ENCODE measurements at regions not wholly inside any gene's neighbourhood (a gene's known extent, or its start where the extent isn't known, plus 50 kb on each side); places are given as distances from the start of the nearest gene placed in this dataset.

DNA sequence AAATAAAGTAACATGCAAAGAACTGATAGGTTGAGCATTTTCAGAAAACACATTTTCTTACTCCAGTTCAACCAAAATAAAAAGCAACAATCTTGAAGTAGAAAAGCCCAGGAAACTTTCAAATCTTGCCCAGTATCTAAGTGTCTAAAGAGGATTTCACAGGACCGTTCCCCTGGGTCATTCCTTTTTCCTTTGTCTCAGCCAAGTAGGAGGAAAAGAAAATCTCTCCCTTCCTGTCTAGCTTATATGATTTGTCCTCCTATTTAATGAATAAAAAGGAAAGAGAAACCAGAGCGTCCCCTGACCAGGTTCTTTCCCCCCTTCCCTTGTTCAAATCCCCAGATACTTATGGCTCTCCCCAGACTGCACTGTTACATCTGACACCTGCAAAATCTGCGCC lies 248.0 kb downstream of the KCTD12 start:
- no peak for FAIRE-seq
- peak in 1 of 5 donors; percentile 30 for DNase-seq
- no peaks in the 10 kb centered on the region for H3K9me3 ChIP-seq (ENCODE audit: control insufficient read depth in 2 of 3, insufficient read depth in 1 of 3, low read length in 3 of 3)
- no peaks in the 10 kb centered on the region for H3K36me3 ChIP-seq (ENCODE audit: control insufficient read depth in 2 of 3, insufficient read depth in 3 of 3, low read length in 3 of 3)
- H3K27ac ChIP-seq (ENCODE audit: low read depth in 2 of 2, low read length in 2 of 2) = no peak overlapping the region
- H3K27me3 ChIP-seq (ENCODE audit: control insufficient read depth, insufficient read depth, low read length) = no peaks in the 10 kb centered on the region
- no peaks in the 10 kb centered on the region for H3K4me1 ChIP-seq (ENCODE audit: control insufficient read depth in 2 of 3, insufficient read depth in 2 of 3, low read depth in 1 of 3, low read length in 3 of 3)
- no peak overlapping the region for H3K9ac ChIP-seq (ENCODE audit: low read length in 3 of 3)
- intact Hi-C loops (cut with DNase I) = no loop called here
- H3K4me3 ChIP-seq (ENCODE audit: low read length in 3 of 3) = no peak overlapping the region
- TF ChIP-seq, protein P1, sequence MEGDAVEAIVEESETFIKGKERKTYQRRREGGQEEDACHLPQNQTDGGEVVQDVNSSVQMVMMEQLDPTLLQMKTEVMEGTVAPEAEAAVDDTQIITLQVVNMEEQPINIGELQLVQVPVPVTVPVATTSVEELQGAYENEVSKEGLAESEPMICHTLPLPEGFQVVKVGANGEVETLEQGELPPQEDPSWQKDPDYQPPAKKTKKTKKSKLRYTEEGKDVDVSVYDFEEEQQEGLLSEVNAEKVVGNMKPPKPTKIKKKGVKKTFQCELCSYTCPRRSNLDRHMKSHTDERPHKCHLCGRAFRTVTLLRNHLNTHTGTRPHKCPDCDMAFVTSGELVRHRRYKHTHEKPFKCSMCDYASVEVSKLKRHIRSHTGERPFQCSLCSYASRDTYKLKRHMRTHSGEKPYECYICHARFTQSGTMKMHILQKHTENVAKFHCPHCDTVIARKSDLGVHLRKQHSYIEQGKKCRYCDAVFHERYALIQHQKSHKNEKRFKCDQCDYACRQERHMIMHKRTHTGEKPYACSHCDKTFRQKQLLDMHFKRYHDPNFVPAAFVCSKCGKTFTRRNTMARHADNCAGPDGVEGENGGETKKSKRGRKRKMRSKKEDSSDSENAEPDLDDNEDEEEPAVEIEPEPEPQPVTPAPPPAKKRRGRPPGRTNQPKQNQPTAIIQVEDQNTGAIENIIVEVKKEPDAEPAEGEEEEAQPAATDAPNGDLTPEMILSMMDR (IDR thresholded peaks at IDR 0.05; ENCODE audit: borderline replicate concordance, extremely low read depth, insufficient read depth) = no peak

DNA sequence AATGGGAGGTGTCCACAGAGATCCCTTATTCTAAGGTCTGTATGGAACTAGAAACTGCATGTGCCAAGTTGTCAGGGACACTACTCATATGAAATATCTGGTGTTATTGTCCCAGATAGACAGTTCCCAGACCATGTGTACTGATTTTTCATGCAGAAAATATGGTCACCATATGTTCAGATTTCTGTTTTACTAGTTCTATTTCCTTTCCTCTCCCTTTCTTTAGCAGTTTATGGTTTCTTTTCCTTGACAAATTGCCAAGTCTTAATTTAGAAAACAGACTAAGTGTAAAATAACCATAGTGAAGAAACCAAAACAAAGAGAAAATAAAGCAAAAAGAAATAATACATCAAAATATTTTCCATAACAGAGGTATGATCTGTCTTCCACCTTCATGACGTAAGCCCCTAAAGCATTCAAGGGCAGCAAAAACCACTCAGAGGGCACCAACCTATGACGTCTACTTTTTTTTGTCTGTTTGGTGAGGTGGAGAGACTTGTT lies 248.5 kb downstream of the KCTD12 start:
- TF ChIP-seq, protein P1 (IDR thresholded peaks at IDR 0.05; ENCODE audit: borderline replicate concordance, extremely low read depth, insufficient read depth) = no peak
- Histone ChIP-seq H3K4me1 (ENCODE audit: control insufficient read depth in 2 of 3, insufficient read depth in 2 of 3, low read depth in 1 of 3, low read length in 3 of 3) (no peaks in the 10 kb centered on the region), H3K4me3 (ENCODE audit: low read length in 3 of 3) (no peak overlapping the region), H3K27ac (ENCODE audit: low read depth in 2 of 2, low read length in 2 of 2) (no peak overlapping the region), H3K9ac (ENCODE audit: low read length in 3 of 3) (no peak overlapping the region), H3K36me3 (ENCODE audit: control insufficient read depth in 2 of 3, insufficient read depth in 3 of 3, low read length in 3 of 3) (no peaks in the 10 kb centered on the region), H3K9me3 (ENCODE audit: control insufficient read depth in 2 of 3, insufficient read depth in 1 of 3, low read length in 3 of 3) (no peaks in the 10 kb centered on the region), H3K27me3 (ENCODE audit: control insufficient read depth, insufficient read depth, low read length) (no peaks in the 10 kb centered on the region)
- intact Hi-C loops (cut with DNase I) = no loop called here
- DNase-seq = peak in 2 of 5 donors; percentile 48 to 82
- FAIRE-seq = no peak

DNA sequence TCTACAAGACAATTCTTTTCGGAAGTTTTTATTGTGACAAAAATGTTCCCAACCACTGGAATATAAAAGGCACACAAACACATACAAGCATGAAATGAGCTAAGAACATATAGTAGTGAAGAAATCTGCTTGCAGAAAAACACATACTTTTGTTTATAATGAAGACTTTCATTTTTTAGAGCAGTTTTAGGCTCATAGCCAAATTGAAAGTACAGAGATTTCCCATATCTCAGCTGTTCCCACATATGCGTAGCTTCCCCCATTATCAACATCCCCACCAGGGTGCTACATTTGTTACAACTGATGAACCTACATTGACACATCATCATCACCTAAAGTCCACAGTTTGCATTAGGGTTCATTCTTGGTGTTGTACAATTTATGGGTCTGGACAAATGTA lies 249.4 kb downstream of the KCTD12 start:
- FAIRE-seq = no peak
- Histone ChIP-seq H3K4me3 (ENCODE audit: low read length in 3 of 3) (no peak overlapping the region), H3K27ac (ENCODE audit: low read depth in 2 of 2, low read length in 2 of 2) (no peak overlapping the region), H3K4me1 (ENCODE audit: control insufficient read depth in 2 of 3, insufficient read depth in 2 of 3, low read depth in 1 of 3, low read length in 3 of 3) (no peaks in the 10 kb centered on the region), H3K9me3 (ENCODE audit: control insufficient read depth in 2 of 3, insufficient read depth in 1 of 3, low read length in 3 of 3) (no peaks in the 10 kb centered on the region), H3K36me3 (ENCODE audit: control insufficient read depth in 2 of 3, insufficient read depth in 3 of 3, low read length in 3 of 3) (no peaks in the 10 kb centered on the region), H3K27me3 (ENCODE audit: control insufficient read depth, insufficient read depth, low read length) (no peaks in the 10 kb centered on the region), H3K9ac (ENCODE audit: low read length in 3 of 3) (no peak overlapping the region)
- intact Hi-C loops (cut with DNase I) = no loop called here
- TF ChIP-seq, protein P1 (IDR thresholded peaks at IDR 0.05; ENCODE audit: borderline replicate concordance, extremely low read depth, insufficient read depth) = no peak
- no peak for DNase-seq

All from kidney (tissue), 13 donors.